Hepatocyte (in vitro differentiated cells): ENCODE measurements at regions not wholly inside any gene's neighbourhood (a gene's known extent, or its start where the extent isn't known, plus 50 kb on each side); places are given as distances from the start of the nearest gene placed in this dataset.

Experiments used
- CTCF ChIP-seq: fragments of 200-600 bp; sonication (generic); IDR thresholded peaks from 2 replicates; pipeline ENCODE4 v1.5.1; 2016; ENCODE audit warnings: antibody characterized with exemption, mild to moderate bottlenecking; ENCODE audit not compliant: poor library complexity
- EZH2 ChIP-seq: fragments of 200-600 bp; sonication (generic); IDR thresholded peaks from 2 replicates; pipeline ENCODE4 v1.6.1; 2016; ENCODE audit warnings: antibody characterized with exemption, mild to moderate bottlenecking, borderline replicate concordance
- EZH2phosphoT487 ChIP-seq: fragments of 200-600 bp; sonication (generic); IDR thresholded peaks from one replicate; pipeline ENCODE4 v1.6.1; 2018; ENCODE audit warnings: antibody characterized with exemption, mild to moderate bottlenecking, low read depth, moderate library complexity; ENCODE audit not compliant: unreplicated experiment, severe bottlenecking

- TF ChIP-seq CTCF: no peak
- no peak for TF ChIP-seq EZH2phosphoT487
- TF ChIP-seq EZH2: no peak
Observed at GRCh38 chr1:60866917-60867531, 215.3 kb upstream of the NFIA start.
